Epithelial cell of esophagus (primary cell): ENCODE measurements at regions not wholly inside any gene's neighbourhood (a gene's known extent, or its start where the extent isn't known, plus 50 kb on each side); places are given as distances from the start of the nearest gene placed in this dataset.

Source experiments
- DNase-seq: peaks from one replicate; pipeline ENCODE4 v3.0.0; 2010; ENCODE audit warnings: low read depth
- H3K4me3 ChIP-seq: 2 replicates; pipeline ENCODE4 v1.5.1; 2011; ENCODE audit warnings: mild to moderate bottlenecking, low read length, control low read depth
- TF ChIP-seq, protein P1 (sequence below): IDR thresholded peaks from 2 replicates; pipeline ENCODE4 v1.5.1; 2011; ENCODE audit warnings: low read depth, mild to moderate bottlenecking, low read length, control low read depth, inconsistent platforms; ENCODE audit not compliant: insufficient read depth; ENCODE audit errors: missing control alignments

DNA sequence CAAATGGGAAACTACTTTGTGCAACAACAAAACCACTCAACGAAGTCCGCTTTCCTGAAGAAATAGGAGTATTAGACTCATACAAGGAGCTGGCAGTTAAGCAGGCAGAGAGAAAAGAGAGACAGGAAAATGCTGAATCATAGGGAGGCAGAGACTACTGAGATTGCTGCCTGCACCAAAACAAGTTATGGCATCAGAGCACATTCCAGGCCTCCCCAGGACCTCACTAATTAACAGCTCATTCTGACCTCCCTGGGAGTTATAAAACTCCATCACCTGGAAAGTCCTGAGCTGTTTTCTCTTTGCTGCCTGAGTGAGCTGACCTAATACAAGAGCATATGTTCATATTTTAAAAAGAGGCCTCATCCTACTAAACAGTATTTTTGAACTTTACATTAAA lies 741.0 kb downstream of the MCTP2 start:
- DNase-seq, result peak; percentile 76
- TF ChIP-seq, protein P1, sequence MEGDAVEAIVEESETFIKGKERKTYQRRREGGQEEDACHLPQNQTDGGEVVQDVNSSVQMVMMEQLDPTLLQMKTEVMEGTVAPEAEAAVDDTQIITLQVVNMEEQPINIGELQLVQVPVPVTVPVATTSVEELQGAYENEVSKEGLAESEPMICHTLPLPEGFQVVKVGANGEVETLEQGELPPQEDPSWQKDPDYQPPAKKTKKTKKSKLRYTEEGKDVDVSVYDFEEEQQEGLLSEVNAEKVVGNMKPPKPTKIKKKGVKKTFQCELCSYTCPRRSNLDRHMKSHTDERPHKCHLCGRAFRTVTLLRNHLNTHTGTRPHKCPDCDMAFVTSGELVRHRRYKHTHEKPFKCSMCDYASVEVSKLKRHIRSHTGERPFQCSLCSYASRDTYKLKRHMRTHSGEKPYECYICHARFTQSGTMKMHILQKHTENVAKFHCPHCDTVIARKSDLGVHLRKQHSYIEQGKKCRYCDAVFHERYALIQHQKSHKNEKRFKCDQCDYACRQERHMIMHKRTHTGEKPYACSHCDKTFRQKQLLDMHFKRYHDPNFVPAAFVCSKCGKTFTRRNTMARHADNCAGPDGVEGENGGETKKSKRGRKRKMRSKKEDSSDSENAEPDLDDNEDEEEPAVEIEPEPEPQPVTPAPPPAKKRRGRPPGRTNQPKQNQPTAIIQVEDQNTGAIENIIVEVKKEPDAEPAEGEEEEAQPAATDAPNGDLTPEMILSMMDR, result no peak

GRCh38 chr15:94987085-94987484 lies 755.7 kb downstream of the MCTP2 start:
- no peak for DNase-seq
- H3K4me3 ChIP-seq, result no peak overlapping the region
- TF ChIP-seq, protein P1, result no peak

More for the DNA sequence above, 741.0 kb downstream of the MCTP2 start:
- no peak overlapping the region for H3K4me3 ChIP-seq

DNA sequence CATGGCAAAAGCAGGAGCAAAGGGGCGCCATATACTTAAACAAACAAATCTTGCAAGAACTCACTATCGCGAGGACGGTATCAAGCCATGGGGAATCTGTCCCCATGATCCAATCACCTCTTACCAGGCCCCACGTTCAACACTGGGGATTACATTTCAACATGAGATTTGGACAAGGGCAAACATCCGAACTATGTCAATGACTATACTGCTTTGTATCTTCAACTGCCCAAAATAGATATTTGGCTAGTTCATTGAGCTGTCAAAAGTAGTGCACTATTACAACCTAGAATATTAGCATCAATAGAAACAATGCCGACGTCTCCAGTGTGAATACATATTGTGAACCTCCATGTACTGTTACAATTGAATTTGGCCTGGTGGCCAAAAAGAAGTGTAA lies 760.4 kb downstream of the MCTP2 start:
- TF ChIP-seq, protein P1, result no peak
- no peak for DNase-seq
- no peak overlapping the region for H3K4me3 ChIP-seq

- H3K4me3 ChIP-seq, result no peak overlapping the region
- TF ChIP-seq, protein P1, result no peak
- DNase-seq, result no peak
Observed at GRCh38 chr15:95009635-95010034, 778.3 kb downstream of the MCTP2 start.

DNA sequence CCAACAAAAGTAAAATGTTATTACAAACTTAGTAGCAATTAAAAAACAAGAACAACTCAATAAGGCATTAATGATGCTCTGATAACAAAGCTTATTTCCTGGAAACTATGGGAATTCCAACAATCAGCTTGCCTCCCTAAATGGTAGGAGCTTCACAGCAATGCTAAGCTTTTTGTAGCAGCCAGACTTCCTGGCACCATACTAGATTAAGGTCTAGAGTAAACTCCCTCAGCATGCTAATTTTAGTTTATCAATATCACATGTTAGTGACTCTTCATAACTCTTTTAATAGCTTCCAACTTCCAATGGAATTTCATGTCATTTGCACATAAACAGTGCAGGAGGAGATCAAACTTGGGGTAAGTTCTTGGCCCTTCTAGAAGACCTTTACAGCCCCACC lies 782.0 kb downstream of the MCTP2 start:
- H3K4me3 ChIP-seq, result no peak overlapping the region
- no peak for DNase-seq
- TF ChIP-seq, protein P1, result no peak

DNA sequence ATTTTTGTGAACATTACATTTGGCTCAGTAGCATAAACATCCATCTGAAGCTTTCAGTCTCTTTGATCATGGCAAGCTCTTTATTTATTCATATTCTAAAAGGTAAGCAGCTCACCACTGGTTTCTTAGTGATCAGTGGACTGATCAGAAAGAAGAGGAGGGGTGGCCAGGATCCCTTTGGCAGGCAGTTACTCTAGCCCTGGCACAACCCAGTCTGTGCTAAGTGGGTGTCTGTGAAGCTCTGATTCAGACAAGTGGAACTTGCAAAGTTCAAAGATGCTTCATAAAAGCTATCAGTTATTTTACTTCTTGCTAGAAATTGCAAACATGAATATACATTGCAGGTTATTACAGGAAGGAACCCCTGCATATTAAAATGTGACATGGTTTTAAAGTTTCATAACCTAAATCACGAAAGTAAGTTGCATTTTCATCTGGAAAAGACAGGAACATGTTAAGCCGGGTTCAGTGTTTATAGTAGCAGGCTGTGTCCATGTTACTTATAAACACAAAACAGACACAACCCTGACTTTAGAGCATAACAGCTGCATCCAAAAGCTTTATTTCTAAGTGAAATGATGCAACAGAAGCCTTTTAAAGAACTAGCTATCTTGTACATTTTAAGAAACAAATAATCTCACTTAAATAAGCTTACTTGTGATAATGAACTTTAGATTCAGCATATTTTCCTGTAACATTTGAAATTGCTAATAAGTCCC lies 785.3 kb downstream of the MCTP2 start:
- TF ChIP-seq, protein P1, result no peak
- DNase-seq, result no peak
- no peak overlapping the region for H3K4me3 ChIP-seq
